Osteocyte (in vitro differentiated cells): ENCODE measurements at regions not wholly inside any gene's neighbourhood (a gene's known extent, or its start where the extent isn't known, plus 50 kb on each side); places are given as distances from the start of the nearest gene placed in this dataset.
"Not testable (repeated sequence)": the region's sequence is repeated elsewhere in the genome, so short reads cannot be mapped to it uniquely, and the experiment has no call there.

Experiments used
- DNase-seq: peaks from one replicate; pipeline ENCODE4 v3.0.0; 2021; ENCODE audit warnings: mixed read lengths; ENCODE audit not compliant: unreplicated experiment; ENCODE audit errors: extremely low spot score
- H3K27ac Mint-ChIP-seq: one replicate; pipeline ENCODE4 v1.8.0; 2021; ENCODE audit warnings: mild to moderate bottlenecking, mixed read lengths; ENCODE audit not compliant: unreplicated experiment
- H3K27me3 Mint-ChIP-seq: one replicate; pipeline ENCODE4 v1.8.0; 2021; ENCODE audit warnings: mixed read lengths; ENCODE audit not compliant: unreplicated experiment
- H3K36me3 Mint-ChIP-seq: one replicate; pipeline ENCODE4 v1.8.0; 2021; ENCODE audit warnings: mixed read lengths; ENCODE audit not compliant: unreplicated experiment
- H3K4me1 Mint-ChIP-seq: one replicate; pipeline ENCODE4 v1.8.0; 2021; ENCODE audit warnings: mixed read lengths; ENCODE audit not compliant: unreplicated experiment
- H3K4me3 Mint-ChIP-seq: one replicate; pipeline ENCODE4 v1.8.0; 2021; ENCODE audit warnings: mild to moderate bottlenecking, moderate library complexity, mixed read lengths; ENCODE audit not compliant: unreplicated experiment
- H3K9me3 Mint-ChIP-seq: one replicate; pipeline ENCODE4 v1.8.0; 2021; ENCODE audit warnings: mixed read lengths; ENCODE audit not compliant: unreplicated experiment
- CTCF ChIP-seq: fragments of 200-600 bp; sonication (generic); IDR thresholded peaks from 2 replicates; pipeline ENCODE4 v1.5.0; 2021; ENCODE audit warnings: antibody characterized with exemption, mild to moderate bottlenecking, moderate library complexity

- Mint-ChIP-seq H3K4me3 (no peak overlapping the region), H3K27ac (no peak overlapping the region), H3K36me3 (no peaks in the 10 kb centered on the region), H3K4me1 (peaks cover 32% of the 10 kb centered on the region), H3K27me3 (no peaks in the 10 kb centered on the region), H3K9me3 (no peaks in the 10 kb centered on the region)
- no peak for TF ChIP-seq CTCF
- no peak for DNase-seq
These were observed 52.5 kb downstream of the RHOB start for GRCh38 chr2:20499387-20499786.

- no peak for DNase-seq
- TF ChIP-seq CTCF: no peak
- Mint-ChIP-seq H3K27ac (no peak overlapping the region), H3K9me3 (no peaks in the 10 kb centered on the region), H3K4me3 (no peak overlapping the region), H3K36me3 (no peaks in the 10 kb centered on the region), H3K27me3 (no peaks in the 10 kb centered on the region), H3K4me1 (peaks cover 13% of the 10 kb centered on the region)
These were observed 55.1 kb downstream of the RHOB start for GRCh38 chr2:20501974-20502373.

- H3K27me3 Mint-ChIP-seq, H3K27ac Mint-ChIP-seq, DNase-seq, H3K36me3 Mint-ChIP-seq, H3K9me3 Mint-ChIP-seq, H3K4me3 Mint-ChIP-seq: not testable (repeated sequence)
- peaks cover 12% of the 10 kb centered on the region for H3K4me1 Mint-ChIP-seq
These were observed 55.6 kb downstream of the RHOB start for GRCh38 chr2:20502496-20502895.

GRCh38 chr2:20504174-20504573 lies 57.3 kb downstream of the RHOB start:
- TF ChIP-seq CTCF: no peak
- Mint-ChIP-seq H3K36me3 (no peaks in the 10 kb centered on the region), H3K27ac (no peak overlapping the region), H3K9me3 (no peaks in the 10 kb centered on the region), H3K4me3 (no peak overlapping the region), H3K4me1 (peaks cover 12% of the 10 kb centered on the region), H3K27me3 (no peaks in the 10 kb centered on the region)
- no peak for DNase-seq

GRCh38 chr2:20506201-20506685 lies 59.4 kb downstream of the RHOB start:
- Mint-ChIP-seq H3K36me3 (no peaks in the 10 kb centered on the region), H3K4me1 (peaks cover 3% of the 10 kb centered on the region), H3K4me3 (no peak overlapping the region), H3K9me3 (no peaks in the 10 kb centered on the region), H3K27ac (no peak overlapping the region), H3K27me3 (no peaks in the 10 kb centered on the region)
- DNase-seq: no peak
- no peak for TF ChIP-seq CTCF

- Mint-ChIP-seq H3K36me3 (no peaks in the 10 kb centered on the region), H3K27ac (no peak overlapping the region), H3K4me1 (no peaks in the 10 kb centered on the region), H3K27me3 (no peaks in the 10 kb centered on the region), H3K9me3 (no peaks in the 10 kb centered on the region), H3K4me3 (no peak overlapping the region)
- TF ChIP-seq CTCF: no peak
- DNase-seq: no peak
These were observed 60.4 kb downstream of the RHOB start for GRCh38 chr2:20507166-20507692.
